MM.1S (cell line): ENCODE measurements at regions not wholly inside any gene's neighbourhood (a gene's known extent, or its start where the extent isn't known, plus 50 kb on each side); places are given as distances from the start of the nearest gene placed in this dataset.
"Not testable (repeated sequence)": the region's sequence is repeated elsewhere in the genome, so short reads cannot be mapped to it uniquely, and the experiment has no call there.

Experiments used
- DNase-seq: peaks from one replicate; pipeline ENCODE4 v3.0.0-alpha.2; 2015
- H2AFZ ChIP-seq: fragments of 300-600 bp; sonication (generic); 2 replicates; pipeline ENCODE4 v1.6.0; 2016; ENCODE audit warnings: antibody characterized with exemption, low read length
- H3F3A ChIP-seq: fragments of 300-600 bp; sonication (generic); 2 replicates; pipeline ENCODE4 v1.6.1; 2016; ENCODE audit warnings: mild to moderate bottlenecking, antibody characterized with exemption, low read length, moderate library complexity, mixed read lengths; ENCODE audit not compliant: insufficient read depth
- H3K27ac ChIP-seq: fragments of 300-600 bp; sonication (generic); 2 replicates; pipeline ENCODE4 v1.5.1; 2016; ENCODE audit warnings: mild to moderate bottlenecking, low read length
- H3K27me3 ChIP-seq: fragments of 300-600 bp; sonication (generic); replicated peaks from 2 replicates; pipeline ENCODE4 v1.6.0; 2016; ENCODE audit warnings: low read length; ENCODE audit not compliant: insufficient read depth
- H3K36me3 ChIP-seq: fragments of 300-600 bp; sonication (generic); replicated peaks from 2 replicates; pipeline ENCODE4 v1.6.1; 2016; ENCODE audit warnings: mild to moderate bottlenecking, low read length, mixed read lengths; ENCODE audit not compliant: insufficient read depth
- H3K4me1 ChIP-seq: fragments of 300-600 bp; sonication (generic); 2 replicates; pipeline ENCODE4 v1.6.1; 2016; ENCODE audit warnings: low read length, mixed read lengths
- H3K4me2 ChIP-seq: fragments of 300-600 bp; sonication (generic); 2 replicates; pipeline ENCODE4 v1.6.0; 2016; ENCODE audit warnings: low read depth, low read length
- H3K4me3 ChIP-seq: fragments of 300-600 bp; sonication (generic); 2 replicates; pipeline ENCODE4 v1.5.1; 2016; ENCODE audit warnings: low read length, mixed read lengths
- H3K79me2 ChIP-seq: fragments of 300-600 bp; sonication (generic); 2 replicates; pipeline ENCODE4 v1.6.1; 2016; ENCODE audit warnings: mixed run types, low read length, mixed read lengths
- H3K9ac ChIP-seq: fragments of 300-600 bp; sonication (generic); 2 replicates; pipeline ENCODE4 v1.6.1; 2016; ENCODE audit warnings: low read length, mixed read lengths
- H3K9me2 ChIP-seq: fragments of 300-600 bp; sonication (generic); replicated peaks from 2 replicates; pipeline ENCODE4 v1.6.1; 2016; ENCODE audit warnings: mild to moderate bottlenecking, low read length, mixed read lengths; ENCODE audit not compliant: insufficient read depth
- H3K9me3 ChIP-seq: fragments of 300-600 bp; sonication (generic); replicated peaks from 2 replicates; pipeline ENCODE4 v1.6.1; 2016; ENCODE audit warnings: mild to moderate bottlenecking, low read length, mixed read lengths; ENCODE audit not compliant: insufficient read depth
- H4K20me1 ChIP-seq: fragments of 300-600 bp; sonication (generic); 2 replicates; pipeline ENCODE4 v1.6.1; 2016; ENCODE audit warnings: mild to moderate bottlenecking, low read length, moderate library complexity, mixed read lengths; ENCODE audit not compliant: insufficient read depth
- EZH2 ChIP-seq: fragments of 300-600 bp; sonication (generic); optimal IDR thresholded peaks from 2 replicates; pipeline ENCODE3; 2017; ENCODE audit warnings: low read depth, mild to moderate bottlenecking, antibody characterized with exemption, low read length, mixed read lengths
- EZH2phosphoT487 ChIP-seq: fragments of 300-600 bp; sonication (generic); IDR thresholded peaks from 2 replicates; pipeline ENCODE4 v1.6.1; 2018; ENCODE audit warnings: antibody characterized with exemption, low read length
- TF ChIP-seq, protein P1 (sequence below): fragments of 300-600 bp; sonication (generic); IDR thresholded peaks from 2 replicates; pipeline ENCODE4 v1.5.1; 2016; ENCODE audit warnings: antibody characterized with exemption, low read length, mixed read lengths

DNA sequence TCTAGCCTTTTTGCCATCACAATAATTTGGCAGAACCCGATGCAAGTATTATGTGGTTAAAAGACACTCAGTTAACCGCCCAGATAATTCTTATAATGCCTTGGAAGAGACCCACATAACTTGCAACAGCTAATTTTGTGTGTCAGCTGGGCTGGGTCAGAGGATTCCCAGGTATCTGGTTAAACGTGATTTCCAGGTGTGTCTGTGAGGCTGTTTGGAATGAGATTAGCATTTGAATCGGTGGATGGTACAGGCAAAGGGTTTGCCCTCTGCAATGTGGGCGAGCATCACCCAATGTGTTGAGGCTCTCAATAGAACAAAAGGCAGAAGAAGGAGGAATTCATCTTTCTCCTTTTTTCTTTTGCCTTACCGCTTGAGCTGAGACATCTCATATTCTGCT lies 314.2 kb upstream of the PUDP start:
- no peaks in the 10 kb centered on the region for H4K20me1 ChIP-seq
- H2AFZ ChIP-seq = no peak overlapping the region
- H3K9ac ChIP-seq = no peak overlapping the region
- no peaks in the 10 kb centered on the region for H3K9me3 ChIP-seq
- H3K9me2 ChIP-seq = no peaks in the 10 kb centered on the region
- no peak overlapping the region for H3K27ac ChIP-seq
- TF ChIP-seq, protein P1, sequence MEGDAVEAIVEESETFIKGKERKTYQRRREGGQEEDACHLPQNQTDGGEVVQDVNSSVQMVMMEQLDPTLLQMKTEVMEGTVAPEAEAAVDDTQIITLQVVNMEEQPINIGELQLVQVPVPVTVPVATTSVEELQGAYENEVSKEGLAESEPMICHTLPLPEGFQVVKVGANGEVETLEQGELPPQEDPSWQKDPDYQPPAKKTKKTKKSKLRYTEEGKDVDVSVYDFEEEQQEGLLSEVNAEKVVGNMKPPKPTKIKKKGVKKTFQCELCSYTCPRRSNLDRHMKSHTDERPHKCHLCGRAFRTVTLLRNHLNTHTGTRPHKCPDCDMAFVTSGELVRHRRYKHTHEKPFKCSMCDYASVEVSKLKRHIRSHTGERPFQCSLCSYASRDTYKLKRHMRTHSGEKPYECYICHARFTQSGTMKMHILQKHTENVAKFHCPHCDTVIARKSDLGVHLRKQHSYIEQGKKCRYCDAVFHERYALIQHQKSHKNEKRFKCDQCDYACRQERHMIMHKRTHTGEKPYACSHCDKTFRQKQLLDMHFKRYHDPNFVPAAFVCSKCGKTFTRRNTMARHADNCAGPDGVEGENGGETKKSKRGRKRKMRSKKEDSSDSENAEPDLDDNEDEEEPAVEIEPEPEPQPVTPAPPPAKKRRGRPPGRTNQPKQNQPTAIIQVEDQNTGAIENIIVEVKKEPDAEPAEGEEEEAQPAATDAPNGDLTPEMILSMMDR = no peak
- TF ChIP-seq EZH2phosphoT487 (no peak), EZH2 (no peak)
- no peaks in the 10 kb centered on the region for H3K4me1 ChIP-seq
- no peak for DNase-seq
- no peaks in the 10 kb centered on the region for H3K36me3 ChIP-seq
- H3K27me3 ChIP-seq = no peaks in the 10 kb centered on the region
- no peaks in the 10 kb centered on the region for H3K79me2 ChIP-seq
- H3K4me3 ChIP-seq = no peak overlapping the region
- no peak overlapping the region for H3K4me2 ChIP-seq
- no peaks in the 10 kb centered on the region for H3F3A ChIP-seq

GRCh38 chrX:7461051-7461450 lies 313.1 kb upstream of the PUDP start:
- H3K4me1 ChIP-seq, H3K79me2 ChIP-seq, H3K27ac ChIP-seq, H2AFZ ChIP-seq, H3K27me3 ChIP-seq, H3K9ac ChIP-seq, H3K36me3 ChIP-seq, DNase-seq, H3K9me2 ChIP-seq, H3F3A ChIP-seq, H3K4me3 ChIP-seq, H3K4me2 ChIP-seq, H4K20me1 ChIP-seq, H3K9me3 ChIP-seq: not testable (repeated sequence)

- DNase-seq = no peak
- TF ChIP-seq, protein P1 = no peak
- TF ChIP-seq EZH2phosphoT487 (no peak), EZH2 (no peak)
- H3K4me2 ChIP-seq = no peak overlapping the region
- H3K9ac ChIP-seq = no peak overlapping the region
- no peaks in the 10 kb centered on the region for H3F3A ChIP-seq
- no peaks in the 10 kb centered on the region for H3K9me2 ChIP-seq
- H2AFZ ChIP-seq = no peak overlapping the region
- no peaks in the 10 kb centered on the region for H3K27me3 ChIP-seq
- H3K27ac ChIP-seq = no peak overlapping the region
- no peaks in the 10 kb centered on the region for H4K20me1 ChIP-seq
- no peaks in the 10 kb centered on the region for H3K79me2 ChIP-seq
- H3K9me3 ChIP-seq = no peaks in the 10 kb centered on the region
- H3K36me3 ChIP-seq = no peaks in the 10 kb centered on the region
- no peak overlapping the region for H3K4me3 ChIP-seq
- H3K4me1 ChIP-seq = peaks cover 7% of the 10 kb centered on the region; the same call in 1 of the 2 replicates
These were observed 300.0 kb upstream of the PUDP start for GRCh38 chrX:7447801-7448499.

- Histone ChIP-seq H3K27ac (no peak overlapping the region), H3K9ac (no peak overlapping the region), H3F3A (no peaks in the 10 kb centered on the region), H3K4me3 (no peak overlapping the region), H3K27me3 (no peaks in the 10 kb centered on the region), H3K9me2 (no peaks in the 10 kb centered on the region), H3K4me1 (peaks cover 7% of the 10 kb centered on the region; the same call in 1 of the 2 replicates), H2AFZ (no peak overlapping the region), H4K20me1 (no peaks in the 10 kb centered on the region), H3K36me3 (no peaks in the 10 kb centered on the region), H3K9me3 (no peaks in the 10 kb centered on the region), H3K79me2 (no peaks in the 10 kb centered on the region), H3K4me2 (no peak overlapping the region)
- DNase-seq = no peak
- TF ChIP-seq, protein P1 = no peak
- no peak for TF ChIP-seq EZH2phosphoT487
- no peak for TF ChIP-seq EZH2
These were observed 298.9 kb upstream of the PUDP start for GRCh38 chrX:7446815-7447214.
